Astrocyte of the spinal cord (primary cell): ENCODE measurements at regions not wholly inside any gene's neighbourhood (a gene's known extent, or its start where the extent isn't known, plus 50 kb on each side); places are given as distances from the start of the nearest gene placed in this dataset.

Experiments
- DNase-seq: peaks from one replicate; pipeline ENCODE4 v3.0.0; 2011; ENCODE audit warnings: low read depth, low spot score
- H3K4me3 ChIP-seq: 2 replicates; pipeline ENCODE4 v1.5.1; 2011; ENCODE audit warnings: low read depth, mild to moderate bottlenecking, low read length, moderate library complexity
- CTCF ChIP-seq: IDR thresholded peaks from 2 replicates; pipeline ENCODE4 v1.5.1; 2012; ENCODE audit warnings: low read depth, mild to moderate bottlenecking, low read length, inconsistent platforms
- in situ Hi-C: cut with HindIII; loops from 2 replicates; pipeline ENCODE4 v1.10.0; 2017; ENCODE audit warnings: low sequenced_read_pairs

DNA sequence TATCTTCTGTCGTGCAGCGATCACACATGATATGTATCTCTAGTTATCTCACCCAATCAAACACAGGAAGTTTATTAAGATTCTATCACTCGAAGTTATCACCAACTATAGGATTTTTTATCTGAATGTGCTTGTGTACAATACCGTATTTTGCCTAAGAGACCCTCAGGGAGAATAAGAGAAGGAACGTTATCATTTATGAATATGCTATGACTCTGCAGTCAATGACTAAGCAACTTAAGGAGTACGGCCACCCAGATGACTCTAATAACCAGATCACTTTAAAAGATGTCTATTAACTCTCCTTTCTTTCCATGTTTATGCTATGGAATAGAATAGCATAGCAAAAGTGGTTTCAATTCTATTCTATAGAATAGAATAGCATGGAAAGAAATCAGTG, 486.4 kb downstream of the BCL11B start:
- TF ChIP-seq CTCF: no peak
- H3K4me3 ChIP-seq: no peak overlapping the region
- DNase-seq: no peak
- in situ Hi-C loops: no loop called here

GRCh38 chr14:98786456-98786855, 485.5 kb downstream of the BCL11B start:
- no peak overlapping the region for H3K4me3 ChIP-seq
- DNase-seq: no peak
- no peak for TF ChIP-seq CTCF
- in situ Hi-C loops: no loop called here

GRCh38 chr14:98791661-98792060, 480.3 kb downstream of the BCL11B start:
- no peak overlapping the region for H3K4me3 ChIP-seq
- in situ Hi-C loops: no loop called here
- DNase-seq: no peak
- TF ChIP-seq CTCF: no peak

DNA sequence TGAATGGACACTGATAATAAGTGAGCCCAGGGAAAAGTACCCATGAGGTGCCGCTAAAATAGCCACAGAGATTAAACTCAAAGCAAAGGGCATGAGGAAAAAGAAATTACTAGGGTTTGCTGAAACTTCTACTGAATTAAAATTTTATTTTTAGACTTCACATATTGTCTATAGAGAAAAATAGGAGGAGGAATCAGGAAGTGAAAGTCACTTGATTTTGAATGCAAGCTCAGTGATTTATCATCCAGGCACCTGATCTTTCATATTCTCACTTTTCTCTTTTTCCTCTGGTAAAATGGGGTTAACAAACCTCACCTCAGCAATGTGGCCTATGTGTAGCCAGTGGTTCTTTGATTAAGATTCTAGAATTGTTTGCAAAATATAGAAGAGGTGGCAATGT, 479.8 kb downstream of the BCL11B start:
- H3K4me3 ChIP-seq: no peak overlapping the region
- TF ChIP-seq CTCF: no peak
- in situ Hi-C loops: no loop called here
- no peak for DNase-seq

- no peak overlapping the region for H3K4me3 ChIP-seq
- no peak for TF ChIP-seq CTCF
- no peak for DNase-seq
- in situ Hi-C loops: no loop called here
These were observed 473.9 kb downstream of the BCL11B start for GRCh38 chr14:98798099-98798498.

GRCh38 chr14:98799891-98800290, 472.1 kb downstream of the BCL11B start:
- DNase-seq: no peak
- no peak overlapping the region for H3K4me3 ChIP-seq
- TF ChIP-seq CTCF: no peak
- in situ Hi-C loops: no loop called here

DNA sequence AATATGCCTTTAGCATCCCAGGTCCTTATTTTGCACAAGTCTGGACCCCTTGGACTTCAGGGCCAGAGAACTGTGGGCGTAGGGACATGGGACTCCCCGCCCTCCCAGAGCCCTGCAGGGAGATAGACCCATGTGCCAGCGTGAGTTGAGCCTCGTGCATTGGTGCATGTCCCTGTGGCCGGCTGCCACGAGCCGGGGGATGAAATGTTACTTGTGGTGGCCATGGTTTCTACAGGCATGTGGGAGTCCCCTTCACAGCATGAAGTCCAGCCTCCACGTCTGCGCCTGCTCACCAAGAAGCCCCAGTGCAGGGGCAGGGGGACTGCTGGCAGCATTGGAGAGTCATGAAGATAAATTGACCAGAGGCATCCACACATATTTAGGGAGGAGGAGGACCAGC, 470.0 kb downstream of the BCL11B start:
- in situ Hi-C loops: no loop called here
- TF ChIP-seq CTCF: no peak
- no peak for DNase-seq

More for the DNA sequence above, 470.0 kb downstream of the BCL11B start:
- H3K4me3 ChIP-seq: no peak overlapping the region
